Activated CD4-positive, alpha-beta memory T cell treated with anti-CD3 and anti-CD28 coated beads for 36 hours (primary cell): ENCODE measurements at regions not wholly inside any gene's neighbourhood (a gene's known extent, or its start where the extent isn't known, plus 50 kb on each side); places are given as distances from the start of the nearest gene placed in this dataset.
"Not testable (repeated sequence)": the region's sequence is repeated elsewhere in the genome, so short reads cannot be mapped to it uniquely, and the experiment has no call there.

Experiments
- CTCF ChIA-PET: fragments of 350-600 bp; sonication (Branson Sonifier 250); formaldehyde crosslinking; loops from one replicate; lab custom pipeline; 2021; ENCODE audit warnings: antibody characterized with exemption, inconsistent platforms; lab: Charles Lee
- POLR2A ChIA-PET: fragments of 350-600 bp; sonication (Branson Sonifier 250); formaldehyde crosslinking; loops from one replicate; lab custom pipeline; 2021; ENCODE audit warnings: antibody characterized with exemption; lab: Charles Lee
- DNase-seq: peaks from one replicate; pipeline ENCODE4 v3.0.0-alpha.2; 2020
- H3K27ac Mint-ChIP-seq: one replicate; pipeline ENCODE4 v1.8.0; 2021; ENCODE audit warnings: mixed read lengths
- H3K27me3 Mint-ChIP-seq: one replicate; pipeline ENCODE4 v1.8.0; 2021; ENCODE audit warnings: mixed read lengths
- H3K36me3 Mint-ChIP-seq: one replicate; pipeline ENCODE4 v1.8.0; 2021; ENCODE audit warnings: mixed read lengths
- H3K4me1 Mint-ChIP-seq: one replicate; pipeline ENCODE4 v1.8.0; 2021; ENCODE audit warnings: low read depth, mixed read lengths
- H3K4me3 Mint-ChIP-seq: one replicate; pipeline ENCODE4 v1.8.0; 2021; ENCODE audit warnings: mild to moderate bottlenecking, mixed read lengths
- H3K9me3 Mint-ChIP-seq: one replicate; pipeline ENCODE4 v1.8.0; 2021; ENCODE audit warnings: mixed read lengths
- intact Hi-C: fragments of 100-400 bp; cut with micrococcal nuclease; formaldehyde crosslinking; loops from one replicate; pipeline ENCODE4 v1.15.1; 2023

DNA sequence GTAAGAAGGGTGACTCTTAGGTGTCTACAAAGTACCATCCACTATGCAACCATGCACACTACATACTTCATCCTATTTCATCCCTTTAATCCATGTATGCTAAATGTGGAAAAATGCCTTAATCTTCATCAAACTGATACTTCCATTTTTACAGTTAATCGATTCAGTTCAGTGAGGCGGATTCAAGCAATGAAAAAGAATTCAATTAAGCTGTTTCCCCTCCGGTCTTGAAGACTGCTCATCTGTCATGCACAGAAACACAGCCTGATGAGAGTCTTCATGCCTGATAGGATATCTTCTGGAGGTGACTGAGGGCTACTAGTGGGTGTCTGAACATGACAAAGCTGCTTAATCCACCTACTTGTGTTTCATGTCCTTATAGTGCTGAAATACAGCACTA, 270.6 kb upstream of the ALCAM start:
- no peaks in the 10 kb centered on the region for H3K4me1 Mint-ChIP-seq
- H3K9me3 Mint-ChIP-seq = no peaks in the 10 kb centered on the region
- peaks cover 4% of the 10 kb centered on the region for H3K27me3 Mint-ChIP-seq
- H3K36me3 Mint-ChIP-seq = no peaks in the 10 kb centered on the region
- no peak overlapping the region for H3K27ac Mint-ChIP-seq
- no peak for DNase-seq
- no peak overlapping the region for H3K4me3 Mint-ChIP-seq
- intact Hi-C loops = no loop called here
- ChIA-PET POLR2A (no interaction called here), CTCF (no interaction called here)

DNA sequence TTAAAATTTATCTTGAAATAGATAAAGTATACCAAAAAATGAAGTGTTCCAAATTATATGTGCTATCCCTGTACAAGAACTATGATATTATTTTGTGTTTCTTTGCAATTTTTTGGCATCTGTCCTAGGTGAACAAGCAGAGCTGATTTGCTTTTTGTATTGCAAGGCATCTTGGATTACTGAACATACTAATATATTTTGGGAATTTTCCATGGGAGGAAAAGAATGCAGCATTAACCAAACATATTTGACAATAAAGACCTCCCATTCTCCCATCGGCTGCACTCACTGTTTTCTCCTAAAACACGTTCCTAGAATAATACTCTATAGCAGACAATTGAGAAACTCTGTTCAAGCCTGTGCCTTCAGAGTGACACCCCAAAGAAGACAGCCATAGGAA, 265.1 kb upstream of the ALCAM start:
- Mint-ChIP-seq H3K36me3 (no peaks in the 10 kb centered on the region), H3K27ac (no peak overlapping the region), H3K4me1 (no peaks in the 10 kb centered on the region), H3K27me3 (peaks cover 5% of the 10 kb centered on the region), H3K4me3 (no peak overlapping the region), H3K9me3 (no peaks in the 10 kb centered on the region)
- CTCF ChIA-PET = no interaction called here
- intact Hi-C loops = no loop called here
- no peak for DNase-seq
- POLR2A ChIA-PET = no interaction called here

DNA sequence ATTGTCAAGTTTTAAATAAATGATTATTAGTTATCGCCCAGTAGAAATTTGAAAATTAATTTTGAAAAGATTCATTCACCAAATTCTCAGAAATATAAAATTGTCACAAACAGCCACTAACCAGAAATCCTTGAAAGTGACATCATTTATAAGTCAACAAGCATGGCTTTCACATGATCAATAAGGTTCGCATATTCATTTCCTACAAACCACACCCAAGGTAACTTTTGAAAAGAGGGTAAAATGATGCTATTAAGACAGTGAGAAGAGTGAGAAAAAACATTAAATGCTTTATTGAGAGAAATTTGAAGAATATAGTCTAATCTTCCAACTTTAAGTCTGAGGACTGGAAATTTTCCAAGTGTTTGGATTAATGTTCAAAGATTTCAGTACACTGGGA, 263.6 kb upstream of the ALCAM start:
- Mint-ChIP-seq H3K4me1 (no peaks in the 10 kb centered on the region), H3K4me3 (no peak overlapping the region), H3K36me3 (no peaks in the 10 kb centered on the region), H3K9me3 (no peaks in the 10 kb centered on the region), H3K27me3 (peaks cover 5% of the 10 kb centered on the region), H3K27ac (no peak overlapping the region)
- intact Hi-C loops = no loop called here
- no peak for DNase-seq
- ChIA-PET POLR2A (no interaction called here), CTCF (no interaction called here)

DNA sequence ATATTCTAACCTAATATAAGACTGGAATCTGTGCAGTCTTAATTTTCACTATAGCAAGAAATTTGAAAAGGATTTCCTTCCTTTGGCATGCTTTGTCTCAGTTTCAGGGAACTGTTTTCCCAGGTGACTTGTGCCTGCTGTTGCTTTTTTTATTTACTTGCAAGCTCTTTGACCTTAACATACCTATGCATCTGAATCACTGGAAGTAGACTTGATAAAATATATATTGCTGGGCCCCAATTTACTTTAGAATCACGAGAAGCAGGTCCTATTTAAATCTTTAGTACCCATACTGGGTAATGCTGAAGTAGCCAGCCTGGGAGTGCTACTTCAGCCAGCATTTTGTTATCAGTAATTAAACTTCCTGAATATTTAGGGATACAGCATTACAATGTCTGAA, 257.9 kb upstream of the ALCAM start:
- intact Hi-C loops = no loop called here
- Mint-ChIP-seq H3K4me3 (no peak overlapping the region), H3K36me3 (no peaks in the 10 kb centered on the region), H3K27ac (no peak overlapping the region), H3K9me3 (peaks cover 12% of the 10 kb centered on the region), H3K4me1 (no peaks in the 10 kb centered on the region), H3K27me3 (peaks cover 1% of the 10 kb centered on the region)
- ChIA-PET POLR2A (no interaction called here), CTCF (no interaction called here)
- DNase-seq = no peak

DNA sequence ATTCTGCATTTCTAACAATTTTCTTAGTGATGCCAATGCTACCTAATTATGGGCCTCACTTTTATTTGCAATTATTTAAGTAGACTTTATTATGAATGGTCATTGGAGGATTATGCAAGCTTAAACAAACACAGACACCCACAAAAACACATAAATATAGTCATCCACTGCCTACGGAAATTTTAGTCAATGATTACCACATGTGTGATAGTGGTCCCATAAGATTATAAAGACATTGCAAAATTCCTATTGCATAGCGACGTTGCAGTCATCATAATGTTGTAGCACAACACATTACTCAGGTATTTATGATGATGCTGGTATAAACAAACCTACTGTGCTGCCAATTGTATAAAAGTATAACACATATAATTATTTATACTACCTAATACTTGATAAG, 247.8 kb upstream of the ALCAM start:
- CTCF ChIA-PET = no interaction called here
- intact Hi-C loops = no loop called here
- no peaks in the 10 kb centered on the region for H3K27me3 Mint-ChIP-seq
- H3K36me3 Mint-ChIP-seq = no peaks in the 10 kb centered on the region
- POLR2A ChIA-PET = no interaction called here
- H3K4me3 Mint-ChIP-seq = no peak overlapping the region
- peaks cover 2% of the 10 kb centered on the region for H3K9me3 Mint-ChIP-seq
- no peaks in the 10 kb centered on the region for H3K4me1 Mint-ChIP-seq
- no peak for DNase-seq
- no peak overlapping the region for H3K27ac Mint-ChIP-seq

DNA sequence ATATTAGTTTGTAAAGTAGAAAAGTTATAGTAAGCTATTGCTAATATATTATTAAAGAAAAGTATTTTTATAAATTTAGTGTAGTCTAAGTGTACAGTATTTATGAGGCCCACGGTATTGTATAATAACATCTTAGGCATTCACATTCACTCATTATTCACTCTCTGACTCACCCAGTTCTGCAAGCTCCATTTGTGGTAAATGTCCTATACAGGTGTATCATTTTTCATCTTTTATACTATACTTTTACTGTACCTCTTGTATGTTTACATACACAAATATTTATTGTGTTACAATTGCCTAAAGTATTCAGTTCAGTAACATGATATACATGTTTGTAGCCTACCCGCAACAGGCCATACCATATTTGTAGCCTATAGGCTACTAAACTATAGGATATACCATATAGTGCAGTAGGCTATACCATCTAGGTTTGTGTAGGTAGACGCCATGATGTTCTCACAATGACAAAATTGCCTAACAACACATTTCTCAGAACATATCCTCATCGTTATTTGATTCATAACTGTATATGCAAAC, 246.8 kb upstream of the ALCAM start:
- ChIA-PET CTCF (no interaction called here), POLR2A (no interaction called here)
- Mint-ChIP-seq H3K4me1 (no peaks in the 10 kb centered on the region), H3K9me3 (peaks cover 2% of the 10 kb centered on the region), H3K27ac (no peak overlapping the region), H3K4me3 (no peak overlapping the region), H3K27me3 (no peaks in the 10 kb centered on the region), H3K36me3 (no peaks in the 10 kb centered on the region)
- intact Hi-C loops = no loop called here
- DNase-seq = no peak

DNA sequence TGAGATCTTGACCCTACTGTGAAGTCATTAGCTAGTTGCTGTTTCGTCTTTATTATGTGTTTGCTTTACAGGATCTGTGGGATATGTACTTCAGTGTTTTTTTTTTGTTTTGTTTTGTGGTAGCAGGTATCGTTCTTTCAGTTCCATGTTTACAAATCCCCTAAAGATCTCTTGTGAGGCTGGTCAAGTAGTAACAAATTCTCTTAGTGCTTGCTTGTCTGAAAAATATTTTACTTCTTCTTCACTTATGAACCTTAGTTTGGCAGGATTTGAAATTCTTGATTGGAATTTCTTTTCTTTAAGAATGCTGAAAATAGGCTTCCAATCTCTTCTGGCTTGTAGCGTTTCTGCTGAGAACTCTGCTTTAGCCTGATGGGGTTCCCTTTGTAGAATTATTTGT, 235.8 kb upstream of the ALCAM start:
- no peaks in the 10 kb centered on the region for H3K27me3 Mint-ChIP-seq
- no peak overlapping the region for H3K4me3 Mint-ChIP-seq
- no peak for DNase-seq
- ChIA-PET POLR2A (no interaction called here), CTCF (no interaction called here)
- no peaks in the 10 kb centered on the region for H3K4me1 Mint-ChIP-seq
- intact Hi-C loops = no loop called here
- no peak overlapping the region for H3K27ac Mint-ChIP-seq
- H3K9me3 Mint-ChIP-seq = peaks cover 24% of the 10 kb centered on the region
- H3K36me3 Mint-ChIP-seq = no peaks in the 10 kb centered on the region

DNA sequence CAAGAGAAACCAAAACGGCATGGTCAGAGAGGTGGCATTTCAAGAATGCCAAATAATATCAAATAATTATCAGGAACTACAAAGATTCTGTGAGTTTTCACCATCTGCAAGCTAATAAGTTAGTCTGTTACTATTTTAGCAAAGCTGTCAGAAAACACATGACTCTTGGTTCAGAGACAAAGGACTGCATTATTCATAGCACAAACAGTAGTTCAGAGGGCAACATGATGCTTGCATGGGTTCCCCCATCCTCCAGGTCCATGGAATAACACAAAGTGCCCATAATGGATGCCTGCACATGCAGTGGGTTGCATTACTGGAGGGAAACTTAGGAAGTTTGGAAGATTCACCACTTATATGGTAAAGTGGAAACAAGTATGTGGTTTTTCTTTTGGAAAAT, 228.8 kb upstream of the ALCAM start:
- POLR2A ChIA-PET = no interaction called here
- Mint-ChIP-seq H3K36me3 (no peaks in the 10 kb centered on the region), H3K27me3 (no peaks in the 10 kb centered on the region)

DNA sequence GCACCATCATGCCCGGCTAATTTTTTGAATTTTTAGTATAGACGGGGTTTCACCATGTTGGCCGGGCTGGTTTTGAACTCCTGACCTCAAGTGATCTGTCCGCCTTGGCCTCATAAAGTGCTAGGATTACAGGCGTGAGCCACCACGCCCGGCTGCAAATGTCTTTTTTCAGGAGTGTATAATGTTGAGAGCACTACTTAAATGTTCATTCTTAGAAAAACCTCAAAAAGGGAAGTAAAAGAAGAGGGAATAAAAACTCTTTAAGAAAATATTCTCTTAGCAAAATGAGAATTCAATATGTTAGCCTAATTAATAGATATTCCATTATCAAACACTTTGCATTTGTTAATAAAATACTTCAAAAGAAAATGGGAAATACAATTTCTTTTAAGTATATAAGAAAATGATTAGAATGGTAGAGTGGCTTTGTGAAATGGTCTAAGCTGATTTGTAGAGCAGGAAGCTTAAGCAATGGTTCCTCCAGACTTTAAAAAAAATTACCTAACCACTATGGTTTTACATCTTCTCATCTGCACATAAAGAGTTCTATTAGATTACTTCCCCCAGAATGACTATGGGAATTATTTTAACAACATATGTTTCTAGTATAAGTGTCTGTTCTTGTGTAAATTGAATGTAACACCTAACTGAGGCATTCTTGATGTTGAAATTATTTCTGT, 226.7 kb upstream of the ALCAM start:
- Mint-ChIP-seq H3K27me3 (no peaks in the 10 kb centered on the region), H3K27ac (no peak overlapping the region), H3K9me3 (no peaks in the 10 kb centered on the region), H3K4me3 (no peak overlapping the region), H3K4me1 (no peaks in the 10 kb centered on the region), H3K36me3 (no peaks in the 10 kb centered on the region)
- ChIA-PET POLR2A (no interaction called here), CTCF (no interaction called here)
- intact Hi-C loops = no loop called here
- no peak for DNase-seq

More for the DNA sequence above, 228.8 kb upstream of the ALCAM start:
- Mint-ChIP-seq H3K9me3 (no peaks in the 10 kb centered on the region), H3K4me1 (no peaks in the 10 kb centered on the region), H3K27ac (no peak overlapping the region), H3K4me3 (no peak overlapping the region)
- CTCF ChIA-PET = no interaction called here
- intact Hi-C loops = no loop called here
- DNase-seq = no peak

DNA sequence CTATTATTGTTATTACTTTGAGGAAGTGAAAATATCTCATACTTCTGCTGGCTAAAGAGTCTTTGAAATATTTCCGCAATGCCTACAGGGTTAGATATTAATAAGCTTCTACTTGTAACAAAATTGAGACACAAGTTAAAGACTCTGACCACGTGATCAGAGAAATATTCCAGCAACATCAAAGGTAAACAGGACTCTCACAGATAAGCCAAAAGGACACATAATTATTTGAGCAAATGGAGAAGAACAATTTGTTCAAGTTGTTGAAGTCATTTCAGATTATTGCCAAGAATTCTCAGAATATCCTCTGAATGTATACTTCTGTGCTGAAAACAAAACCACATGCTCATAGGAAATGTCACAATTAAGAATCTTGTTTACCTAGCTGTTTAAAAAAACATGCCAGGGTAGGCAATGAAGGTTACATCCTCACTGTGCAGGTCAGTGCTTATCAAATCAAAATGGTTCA, 225.8 kb upstream of the ALCAM start:
- POLR2A ChIA-PET = no interaction called here
- no peak overlapping the region for H3K27ac Mint-ChIP-seq
- no peaks in the 10 kb centered on the region for H3K4me1 Mint-ChIP-seq
- intact Hi-C loops = no loop called here
- CTCF ChIA-PET = no interaction called here
- H3K36me3 Mint-ChIP-seq = no peaks in the 10 kb centered on the region
- no peak for DNase-seq
- H3K9me3 Mint-ChIP-seq = no peaks in the 10 kb centered on the region
- no peaks in the 10 kb centered on the region for H3K27me3 Mint-ChIP-seq
- no peak overlapping the region for H3K4me3 Mint-ChIP-seq

DNA sequence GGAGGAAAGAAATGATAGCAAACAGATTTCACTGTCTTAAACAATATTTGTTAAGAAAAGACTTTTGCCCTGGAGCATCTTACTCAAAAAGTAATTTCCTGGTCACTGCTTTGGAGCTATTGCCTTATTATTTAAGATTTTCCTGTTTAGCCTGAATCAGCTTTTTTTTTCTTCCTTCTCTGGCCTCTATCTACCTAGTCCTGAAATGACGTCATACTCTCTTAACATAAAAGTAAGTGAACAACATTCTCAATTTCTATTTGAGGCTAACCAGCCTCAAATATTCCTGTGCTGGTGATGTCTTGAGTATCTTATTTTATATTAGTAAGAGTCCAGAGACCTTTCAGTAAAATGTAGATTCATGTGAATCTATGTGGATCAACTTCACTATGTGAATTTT, 221.9 kb upstream of the ALCAM start:
- Mint-ChIP-seq H3K9me3 (no peaks in the 10 kb centered on the region), H3K27ac (no peak overlapping the region), H3K4me1 (no peaks in the 10 kb centered on the region), H3K4me3 (no peak overlapping the region), H3K36me3 (no peaks in the 10 kb centered on the region), H3K27me3 (peaks cover 3% of the 10 kb centered on the region)
- no peak for DNase-seq
- ChIA-PET POLR2A (no interaction called here), CTCF (interaction anchor here (0.6 kb wide), 1 partner anchor 9 kb away, joined by 3 read pairs; no protein-coding TSS in a partner anchor)
- intact Hi-C loops = no loop called here

DNA sequence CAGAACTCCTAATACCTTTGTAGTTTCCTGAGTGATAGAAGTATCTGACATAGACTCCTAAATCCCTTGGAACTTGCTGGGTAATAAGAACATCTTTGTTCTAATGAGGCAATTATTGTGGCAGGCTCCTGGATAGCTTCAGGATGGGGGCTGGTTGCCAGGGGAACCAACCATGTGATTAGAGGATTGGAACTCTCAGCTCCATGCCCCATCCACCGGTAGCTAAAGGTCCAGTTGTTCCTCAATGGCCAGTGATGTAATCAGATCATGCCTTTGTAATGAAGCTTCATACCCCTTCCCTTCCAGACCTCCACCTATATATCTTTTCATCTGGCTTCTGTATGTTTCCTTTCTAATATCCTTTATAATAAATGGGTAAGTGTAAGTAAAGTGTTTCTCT, 221.2 kb upstream of the ALCAM start:
- POLR2A ChIA-PET = no interaction called here
- peaks cover 5% of the 10 kb centered on the region for H3K27me3 Mint-ChIP-seq
- no peak overlapping the region for H3K4me3 Mint-ChIP-seq
- no peaks in the 10 kb centered on the region for H3K4me1 Mint-ChIP-seq
- H3K36me3 Mint-ChIP-seq = no peaks in the 10 kb centered on the region
- CTCF ChIA-PET = no interaction called here
- intact Hi-C loops = no loop called here
- no peak for DNase-seq
- no peak overlapping the region for H3K27ac Mint-ChIP-seq
- no peaks in the 10 kb centered on the region for H3K9me3 Mint-ChIP-seq

DNA sequence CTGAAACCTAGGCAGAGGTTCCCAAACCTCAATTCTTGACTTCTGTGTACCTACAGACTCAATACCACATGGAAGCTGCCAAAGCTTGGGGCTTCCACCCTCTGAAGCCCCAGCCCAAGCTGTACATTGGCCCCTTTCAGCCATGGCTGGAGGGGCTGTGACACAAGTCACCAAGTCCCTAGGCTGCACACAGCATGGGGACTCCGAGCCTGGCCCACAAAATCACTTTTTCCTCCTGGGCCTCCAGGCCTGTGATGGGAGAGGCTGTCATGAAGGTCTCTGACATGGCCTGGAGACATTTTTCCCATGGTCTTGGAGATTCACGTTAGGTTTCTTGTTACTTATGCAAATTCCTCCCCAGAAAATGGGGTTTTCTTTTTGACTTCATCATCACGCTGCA, 217.5 kb upstream of the ALCAM start:
- POLR2A ChIA-PET, CTCF ChIA-PET, H3K27me3 Mint-ChIP-seq, H3K4me1 Mint-ChIP-seq, DNase-seq, H3K9me3 Mint-ChIP-seq, H3K27ac Mint-ChIP-seq, intact Hi-C loops, H3K36me3 Mint-ChIP-seq, H3K4me3 Mint-ChIP-seq: not testable (repeated sequence)
